ENCODE measurements at regions not wholly inside any gene's neighbourhood (a gene's known extent, or its start where the extent isn't known, plus 50 kb on each side); places are given as distances from the start of the nearest gene placed in this dataset.
"Not testable (repeated sequence)": the region's sequence is repeated elsewhere in the genome, so short reads cannot be mapped to it uniquely, and the experiment has no call there.

DNA sequence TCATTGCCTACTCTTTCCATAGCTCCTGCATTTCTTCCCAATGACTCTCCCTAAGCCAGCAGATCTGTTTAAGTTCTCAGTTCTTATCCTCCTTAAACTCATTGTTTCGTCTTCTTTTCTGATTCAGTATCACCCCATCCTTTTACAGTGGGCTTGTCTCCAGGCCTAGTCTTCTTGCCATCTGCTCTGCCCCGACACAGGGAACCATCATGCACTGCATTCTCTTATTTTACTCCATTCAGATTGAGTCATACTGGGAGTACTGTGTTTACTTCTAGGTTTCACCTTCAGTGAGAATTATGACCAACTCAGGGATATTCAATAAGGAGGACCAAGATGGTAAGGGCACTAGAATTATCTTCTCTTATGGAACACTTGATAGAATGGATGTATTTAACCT is 115.4 kb downstream of the TRIM43 start:
- not testable (repeated sequence) for H3K36me3 Mint-ChIP-seq, H3K27ac Mint-ChIP-seq, H3K27me3 Mint-ChIP-seq, H3K9me3 Mint-ChIP-seq, H3K4me1 Mint-ChIP-seq, H3K4me3 Mint-ChIP-seq

- no peak overlapping the region for H3K4me3 Mint-ChIP-seq
- no peaks in the 10 kb centered on the region for H3K4me1 Mint-ChIP-seq
- no peaks in the 10 kb centered on the region for H3K9me3 Mint-ChIP-seq
- no peaks in the 10 kb centered on the region for H3K36me3 Mint-ChIP-seq
- H3K27ac Mint-ChIP-seq = no peak overlapping the region
- H3K27me3 Mint-ChIP-seq = no peaks in the 10 kb centered on the region
Measured at GRCh38 chr2:95707837-95708236, 116.0 kb downstream of the TRIM43 start.

GRCh38 chr2:95709831-95710230 is 118.0 kb downstream of the TRIM43 start:
- Mint-ChIP-seq H3K9me3 (no peaks in the 10 kb centered on the region), H3K4me3 (no peak overlapping the region), H3K4me1 (no peaks in the 10 kb centered on the region), H3K36me3 (no peaks in the 10 kb centered on the region), H3K27me3 (no peaks in the 10 kb centered on the region), H3K27ac (no peak overlapping the region)

DNA sequence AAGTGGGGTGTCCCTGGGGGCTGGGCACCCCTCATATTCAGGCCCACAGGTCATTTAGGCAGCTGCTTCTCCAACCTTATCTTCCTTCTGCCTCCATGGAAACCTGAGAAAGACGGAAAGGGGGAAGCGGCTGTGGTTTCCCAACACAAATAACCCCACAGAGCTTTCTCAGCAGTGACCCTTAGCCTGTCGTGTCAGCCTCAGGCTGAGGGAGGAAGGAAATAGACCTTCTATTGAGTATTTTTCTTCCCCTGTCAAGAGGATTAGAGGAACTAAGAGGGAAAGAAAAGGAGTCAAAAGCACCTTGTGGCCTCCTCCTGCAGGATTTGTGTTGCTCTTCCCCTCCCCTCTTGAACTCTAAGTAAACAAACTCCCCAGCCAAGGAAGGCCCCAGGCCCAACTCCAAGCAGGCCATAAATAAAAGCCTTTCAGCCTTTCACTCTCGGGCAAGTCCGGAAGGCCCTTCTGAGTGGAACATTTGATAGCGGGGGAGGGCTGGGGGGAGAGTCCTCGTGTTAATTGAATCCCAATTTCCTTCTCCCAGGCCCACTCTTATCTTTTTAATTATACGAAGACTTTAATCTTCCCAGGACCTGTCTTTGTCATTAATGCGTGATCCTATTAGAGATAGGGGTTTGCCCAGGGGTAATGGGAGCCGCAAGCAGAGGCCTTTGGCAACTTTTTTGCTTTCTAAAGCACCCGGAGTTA is 121.8 kb downstream of the TRIM43 start:
- H3K27me3 Mint-ChIP-seq, H3K27ac Mint-ChIP-seq, H3K4me1 Mint-ChIP-seq, H3K9me3 Mint-ChIP-seq, H3K36me3 Mint-ChIP-seq, H3K4me3 Mint-ChIP-seq: not testable (repeated sequence)

DNA sequence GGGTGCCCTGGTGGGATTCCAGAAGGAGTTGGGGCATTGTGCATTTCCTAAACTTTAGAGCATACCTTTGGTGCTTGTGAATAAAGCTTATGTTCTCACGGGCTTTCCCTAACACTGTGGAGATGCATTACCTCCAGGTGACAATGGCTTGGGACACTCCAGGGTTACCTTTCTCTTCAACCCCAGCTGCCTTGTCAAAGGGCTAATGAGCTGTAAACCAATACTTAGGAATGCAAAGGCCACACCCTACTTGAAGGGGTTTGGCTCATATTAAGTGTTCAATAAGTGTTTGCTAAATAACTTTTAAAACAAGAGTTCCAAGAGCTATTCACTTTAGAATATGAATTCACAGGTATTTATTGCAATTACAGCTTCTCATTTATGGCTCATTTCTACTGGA is 122.6 kb downstream of the TRIM43 start:
- not testable (repeated sequence) for H3K36me3 Mint-ChIP-seq, H3K27me3 Mint-ChIP-seq, H3K9me3 Mint-ChIP-seq, H3K4me3 Mint-ChIP-seq, H3K4me1 Mint-ChIP-seq, H3K27ac Mint-ChIP-seq

GRCh38 chr2:95719473-95720060 is 127.8 kb downstream of the TRIM43 start:
- Mint-ChIP-seq H3K4me3 (no peak overlapping the region), H3K27ac (no peak overlapping the region), H3K36me3 (no peaks in the 10 kb centered on the region), H3K4me1 (no peaks in the 10 kb centered on the region), H3K9me3 (no peaks in the 10 kb centered on the region), H3K27me3 (no peaks in the 10 kb centered on the region)

GRCh38 chr2:95721726-95722125 is 129.9 kb downstream of the TRIM43 start:
- Mint-ChIP-seq H3K36me3 (no peaks in the 10 kb centered on the region), H3K27me3 (peaks cover 4% of the 10 kb centered on the region), H3K27ac (no peak overlapping the region), H3K4me1 (no peaks in the 10 kb centered on the region), H3K9me3 (no peaks in the 10 kb centered on the region), H3K4me3 (no peak overlapping the region)

DNA sequence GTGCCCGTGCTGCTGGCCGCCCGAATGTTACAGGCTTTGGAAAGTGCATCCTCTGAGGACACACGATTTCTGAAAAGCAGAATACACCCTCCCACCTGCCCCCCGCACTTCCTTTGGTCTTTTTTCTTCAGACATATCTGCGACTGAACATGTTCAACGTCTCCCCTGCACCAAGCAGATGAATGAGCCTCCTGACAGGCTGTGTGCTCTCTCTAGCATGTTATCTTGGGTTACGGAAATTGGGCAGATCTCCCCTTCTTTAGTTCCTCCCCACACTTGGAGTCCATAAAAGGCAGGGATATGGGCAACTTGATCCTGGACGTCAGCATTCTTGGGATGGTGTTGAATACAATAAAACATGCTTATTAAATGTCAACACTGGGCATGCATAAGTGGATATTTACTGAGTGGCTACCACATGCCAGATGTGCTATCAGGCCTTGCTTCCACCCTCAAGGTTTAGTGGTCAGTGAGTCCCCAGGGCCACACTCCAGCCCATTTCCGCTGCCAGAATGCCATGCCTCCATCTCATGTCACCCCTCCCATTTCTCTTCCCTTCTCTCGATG is 130.4 kb downstream of the TRIM43 start:
- Mint-ChIP-seq H3K4me3 (no peak overlapping the region), H3K36me3 (no peaks in the 10 kb centered on the region), H3K27ac (no peak overlapping the region), H3K4me1 (no peaks in the 10 kb centered on the region), H3K9me3 (no peaks in the 10 kb centered on the region), H3K27me3 (peaks cover 4% of the 10 kb centered on the region)

DNA sequence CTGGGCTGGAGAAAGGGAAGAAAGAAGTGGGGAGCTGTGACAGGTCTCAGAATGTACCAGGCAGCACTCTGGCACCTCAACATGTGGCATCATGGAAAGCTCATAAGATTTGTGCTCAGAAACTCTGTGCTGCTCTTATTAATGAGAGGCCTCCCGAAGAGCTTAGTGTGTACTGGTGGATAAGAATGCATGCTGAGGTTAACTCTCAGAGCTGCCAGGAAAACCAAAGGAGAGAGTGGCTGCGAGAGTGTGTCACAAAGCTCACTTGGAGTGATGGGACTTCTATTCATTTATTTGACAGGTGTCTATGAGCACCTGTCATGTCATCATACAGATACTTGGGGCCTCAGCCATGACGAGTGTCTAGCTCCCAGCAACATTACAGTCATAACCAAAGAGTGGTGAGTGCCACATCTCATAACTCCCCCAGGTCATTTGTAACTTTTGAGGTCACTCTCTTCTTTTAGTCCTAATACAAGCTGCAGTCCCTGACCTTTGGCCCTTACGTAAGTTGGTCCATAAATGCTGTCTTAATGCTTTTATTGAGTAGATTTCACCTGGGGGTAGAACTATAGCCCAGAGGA is 131.9 kb downstream of the TRIM43 start:
- not testable (repeated sequence) for H3K4me3 Mint-ChIP-seq, H3K4me1 Mint-ChIP-seq, H3K27me3 Mint-ChIP-seq, H3K9me3 Mint-ChIP-seq, H3K27ac Mint-ChIP-seq, H3K36me3 Mint-ChIP-seq

- not testable (repeated sequence) for H3K27ac Mint-ChIP-seq, H3K27me3 Mint-ChIP-seq, H3K9me3 Mint-ChIP-seq
Measured at GRCh38 chr2:95725191-95725590, 133.4 kb downstream of the TRIM43 start.

DNA sequence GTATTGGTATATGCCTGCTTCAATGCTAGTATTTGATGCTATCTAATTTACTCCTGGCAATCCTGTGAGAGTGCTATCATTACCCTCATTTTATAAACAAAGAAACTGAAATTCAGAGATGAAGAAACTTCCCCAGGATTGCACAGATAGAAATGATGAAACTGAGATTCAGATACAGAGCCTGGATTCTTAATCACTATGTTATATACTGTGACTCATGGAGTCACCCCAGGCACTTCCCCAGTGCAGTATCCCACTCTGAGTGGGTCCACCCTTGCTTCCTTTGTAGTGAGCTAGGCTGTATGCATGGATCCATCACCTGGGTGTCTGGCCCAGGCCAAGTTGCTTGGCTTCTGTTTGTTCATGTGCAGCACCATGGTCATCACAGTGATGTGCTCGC is 133.9 kb downstream of the TRIM43 start:
- H3K4me1 Mint-ChIP-seq, H3K9me3 Mint-ChIP-seq, H3K36me3 Mint-ChIP-seq, H3K27me3 Mint-ChIP-seq, H3K27ac Mint-ChIP-seq, H3K4me3 Mint-ChIP-seq: not testable (repeated sequence)

More at GRCh38 chr2:95725191-95725590, 133.4 kb downstream of the TRIM43 start:
- H3K4me3 Mint-ChIP-seq, H3K4me1 Mint-ChIP-seq, H3K36me3 Mint-ChIP-seq: not testable (repeated sequence)

GRCh38 chr2:95727420-95727819 is 135.6 kb downstream of the TRIM43 start:
- not testable (repeated sequence) for H3K27ac Mint-ChIP-seq, H3K36me3 Mint-ChIP-seq, H3K4me3 Mint-ChIP-seq, H3K27me3 Mint-ChIP-seq, H3K9me3 Mint-ChIP-seq, H3K4me1 Mint-ChIP-seq

DNA sequence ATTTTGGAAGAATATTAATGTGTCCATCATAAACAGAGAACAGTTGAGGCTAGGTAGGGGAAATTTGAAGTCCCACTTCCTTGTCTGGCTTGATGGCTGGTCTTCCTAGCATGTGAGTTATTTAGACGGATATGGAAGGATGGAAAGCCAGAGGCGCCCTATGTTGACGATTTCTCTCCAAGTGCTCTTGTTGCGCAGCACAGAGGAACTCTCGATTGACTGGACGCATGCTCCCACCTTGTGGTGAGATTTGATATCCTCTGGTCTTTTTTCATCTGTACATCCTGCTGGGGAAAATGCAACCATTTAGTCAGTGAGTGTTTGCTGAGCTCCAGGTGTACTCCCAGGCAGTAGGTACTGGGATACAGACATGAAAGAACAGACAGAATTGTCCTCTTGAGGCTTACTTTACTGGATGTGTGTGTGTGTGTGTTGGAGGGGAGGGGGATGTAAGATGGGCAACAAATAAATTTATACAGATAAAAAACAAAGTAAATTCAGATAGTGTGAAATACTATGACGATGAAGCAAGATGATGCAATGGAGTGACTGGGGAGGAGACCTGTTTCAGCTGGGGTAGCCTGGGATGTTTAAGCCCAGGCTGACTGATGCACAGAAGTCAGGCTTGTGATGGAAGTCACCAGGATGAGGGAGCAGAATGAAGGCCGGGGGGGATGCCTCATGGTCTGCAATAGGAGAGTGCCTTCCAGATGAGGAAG is 137.2 kb downstream of the TRIM43 start:
- H3K9me3 Mint-ChIP-seq = no peaks in the 10 kb centered on the region
- H3K27me3 Mint-ChIP-seq = peaks cover 11% of the 10 kb centered on the region
- no peaks in the 10 kb centered on the region for H3K36me3 Mint-ChIP-seq
- H3K4me3 Mint-ChIP-seq = no peak overlapping the region
- H3K27ac Mint-ChIP-seq = no peak overlapping the region
- H3K4me1 Mint-ChIP-seq = no peaks in the 10 kb centered on the region

- Mint-ChIP-seq H3K36me3 (no peaks in the 10 kb centered on the region), H3K4me1 (no peaks in the 10 kb centered on the region), H3K9me3 (no peaks in the 10 kb centered on the region), H3K27ac (no peak overlapping the region), H3K27me3 (peaks cover 12% of the 10 kb centered on the region), H3K4me3 (no peak overlapping the region)
Measured at GRCh38 chr2:95729597-95729955, 137.8 kb downstream of the TRIM43 start.

DNA sequence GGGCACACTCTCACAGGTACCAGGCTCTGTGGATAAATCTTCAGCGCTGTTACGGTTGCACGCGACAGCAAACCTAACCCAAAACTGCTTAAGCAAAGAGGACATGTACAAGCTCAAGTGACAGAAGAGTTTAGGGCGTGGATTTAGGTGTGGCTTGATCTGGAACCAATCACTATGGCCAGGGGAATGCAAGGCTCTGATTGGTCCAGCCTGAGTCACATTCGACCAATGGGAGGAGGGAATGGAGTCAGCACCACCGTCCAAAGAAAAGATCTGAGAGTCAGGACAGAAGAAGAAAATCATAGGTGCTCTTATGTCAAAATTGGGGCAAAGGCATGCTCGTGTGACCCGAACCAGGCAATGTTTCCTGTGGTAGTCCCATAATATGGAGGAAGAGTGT is 139.0 kb downstream of the TRIM43 start:
- no peaks in the 10 kb centered on the region for H3K36me3 Mint-ChIP-seq
- H3K4me3 Mint-ChIP-seq = no peak overlapping the region
- no peaks in the 10 kb centered on the region for H3K9me3 Mint-ChIP-seq
- no peak overlapping the region for H3K27ac Mint-ChIP-seq
- H3K27me3 Mint-ChIP-seq = peaks cover 14% of the 10 kb centered on the region
- no peaks in the 10 kb centered on the region for H3K4me1 Mint-ChIP-seq
